GM18909 (cell line): ENCODE measurements at regions not wholly inside any gene's neighbourhood (a gene's known extent, or its start where the extent isn't known, plus 50 kb on each side); places are given as distances from the start of the nearest gene placed in this dataset.

Experiments
- ATAC-seq: cut with Tn5 transposase; IDR thresholded peaks from one replicate; pipeline ENCODE4 v1.9.1; 2021; ENCODE audit warnings: mild to moderate bottlenecking; ENCODE audit not compliant: unreplicated experiment, poor library complexity

GRCh38 chr22:27487600-27488452 is 313.7 kb downstream of the MN1 start:
- no peak for ATAC-seq

DNA sequence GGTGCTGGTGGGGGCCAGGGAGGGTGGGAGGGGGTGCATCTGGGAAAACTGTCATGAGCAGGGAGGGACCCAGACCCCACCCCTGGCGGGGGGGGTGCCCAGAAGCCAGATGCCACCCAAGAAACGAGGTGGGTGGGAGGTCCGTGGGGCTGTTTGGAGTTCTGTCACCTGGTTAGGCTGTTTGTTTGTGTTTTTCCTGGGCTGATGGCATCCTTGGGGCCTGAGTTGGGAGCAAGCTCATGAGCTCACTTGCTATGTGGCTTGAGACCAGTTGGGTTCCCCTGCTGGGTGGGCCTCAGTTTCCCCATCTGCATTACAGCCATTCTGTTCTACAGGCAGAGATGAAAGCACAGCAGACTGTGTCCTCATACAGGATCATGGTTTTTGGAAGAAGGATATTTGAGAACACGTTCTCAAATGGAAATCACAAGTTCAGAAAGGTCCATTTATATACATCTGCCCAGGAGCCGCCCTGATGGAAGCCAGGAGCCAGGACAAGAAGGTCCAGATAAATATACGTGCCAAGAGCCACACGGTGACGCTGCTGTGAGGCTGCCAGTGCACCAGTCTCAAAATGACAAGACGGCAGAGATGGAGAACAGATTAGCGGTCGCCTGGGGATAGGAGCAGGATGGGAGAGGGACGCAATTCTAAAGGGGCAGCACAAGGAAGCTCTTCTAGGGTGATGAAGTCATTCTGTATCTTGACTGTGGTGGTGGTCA is 312.9 kb downstream of the MN1 start:
- no peak for ATAC-seq

GRCh38 chr22:27489178-27489675 is 312.3 kb downstream of the MN1 start:
- ATAC-seq = no peak

DNA sequence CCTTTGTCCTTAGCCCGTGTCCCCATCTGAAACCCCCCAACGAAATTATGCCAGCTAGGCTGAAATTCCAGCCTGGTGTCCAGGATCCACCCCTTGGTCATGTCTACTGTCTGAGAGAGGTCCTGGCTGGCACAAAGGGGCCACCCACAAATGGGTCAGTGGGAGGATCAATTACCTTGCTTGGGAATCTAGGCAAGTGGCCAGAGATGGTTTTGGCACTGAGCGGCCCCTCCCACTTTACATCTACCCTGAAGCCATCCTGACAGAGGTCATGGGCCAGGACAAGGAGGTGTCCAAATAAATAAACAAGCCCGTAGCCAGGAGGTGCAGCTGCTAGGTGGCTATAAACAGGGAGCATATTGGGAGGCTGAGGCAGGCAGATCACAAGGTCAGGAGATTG is 311.5 kb downstream of the MN1 start:
- ATAC-seq = no peak

DNA sequence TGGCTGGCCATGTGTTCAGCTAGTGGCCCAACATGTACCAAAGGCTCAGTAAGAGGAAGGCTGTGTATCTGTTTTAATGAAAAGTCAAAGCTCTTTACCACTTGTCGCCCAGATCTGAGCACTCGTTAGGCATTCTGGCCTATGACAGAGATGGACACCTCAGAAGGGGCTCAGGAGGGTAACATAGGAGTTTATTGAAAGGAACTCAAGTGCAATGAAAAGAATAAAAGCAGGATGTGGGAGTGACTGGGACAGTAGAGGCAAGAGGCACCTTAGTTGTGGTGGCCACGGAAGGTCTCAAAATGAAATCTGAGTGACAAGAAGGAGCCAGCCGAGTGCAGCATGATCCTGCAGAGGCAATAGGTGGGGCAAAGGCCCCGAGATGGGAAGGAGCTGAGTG is 309.7 kb downstream of the MN1 start:
- no peak for ATAC-seq

GRCh38 chr22:27492566-27493201 is 308.9 kb downstream of the MN1 start:
- ATAC-seq = no peak

DNA sequence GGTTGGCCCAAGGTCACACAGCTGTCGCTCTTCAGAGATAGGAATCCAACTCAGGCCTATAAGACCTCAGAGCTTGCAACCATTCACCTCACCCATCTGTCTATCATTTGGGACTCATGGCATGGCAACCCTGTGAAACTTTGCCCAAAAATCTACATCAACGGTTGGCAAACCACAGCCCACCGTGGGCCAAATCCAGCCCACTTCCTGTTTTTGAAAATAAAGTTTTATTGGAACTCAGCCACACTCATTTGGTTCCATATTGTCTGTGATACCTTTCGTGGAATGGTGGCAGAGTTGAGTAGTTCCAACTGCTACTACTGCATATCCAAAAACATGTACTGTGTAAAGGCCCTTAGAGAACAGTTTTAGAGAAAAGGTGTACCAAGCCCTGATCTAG is 307.8 kb downstream of the MN1 start:
- no peak for ATAC-seq

DNA sequence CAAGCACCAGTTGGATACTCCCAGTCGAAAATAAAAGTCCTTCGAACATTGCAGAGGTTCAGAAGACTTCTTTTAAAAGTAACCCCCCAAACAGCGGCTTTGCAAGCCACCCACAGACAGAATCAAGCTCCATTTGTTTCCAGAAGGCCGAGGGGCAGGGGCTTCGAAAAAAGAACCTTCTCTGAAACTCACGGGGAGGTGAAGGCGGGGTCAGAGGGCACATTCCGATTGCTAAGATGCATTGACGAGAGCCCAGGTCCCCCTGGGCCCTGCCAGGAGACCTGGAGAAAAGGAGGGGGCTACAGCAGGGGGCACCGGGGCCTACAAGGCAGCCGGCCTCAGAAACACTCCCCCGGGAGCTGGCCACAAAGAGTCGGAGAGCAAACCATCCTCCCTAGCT is 306.8 kb downstream of the MN1 start:
- ATAC-seq = no peak

- no peak for ATAC-seq
These were observed 306.2 kb downstream of the MN1 start for GRCh38 chr22:27495325-27495724.

DNA sequence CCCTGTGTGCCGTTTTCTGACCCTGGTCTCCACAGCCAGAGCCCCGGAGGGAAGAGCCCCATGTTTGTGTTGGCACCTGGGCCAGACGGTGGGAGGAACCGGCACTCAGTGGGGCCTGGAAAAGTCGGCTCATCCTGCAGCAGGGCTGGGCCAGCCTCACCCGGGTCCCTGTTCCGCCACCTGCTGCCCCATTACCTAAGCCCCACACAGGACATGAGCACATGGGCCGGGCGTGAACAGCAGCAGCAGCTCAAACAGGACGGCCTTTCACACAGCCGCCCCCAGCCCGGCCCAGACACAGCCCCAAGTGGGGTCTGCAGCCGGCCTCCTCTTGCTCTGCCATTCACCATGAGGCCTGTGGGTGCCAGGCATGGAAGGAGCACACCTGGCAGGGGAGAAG is 302.4 kb downstream of the MN1 start:
- no peak for ATAC-seq

- no peak for ATAC-seq
These were observed 300.2 kb downstream of the MN1 start for GRCh38 chr22:27501191-27501936.

DNA sequence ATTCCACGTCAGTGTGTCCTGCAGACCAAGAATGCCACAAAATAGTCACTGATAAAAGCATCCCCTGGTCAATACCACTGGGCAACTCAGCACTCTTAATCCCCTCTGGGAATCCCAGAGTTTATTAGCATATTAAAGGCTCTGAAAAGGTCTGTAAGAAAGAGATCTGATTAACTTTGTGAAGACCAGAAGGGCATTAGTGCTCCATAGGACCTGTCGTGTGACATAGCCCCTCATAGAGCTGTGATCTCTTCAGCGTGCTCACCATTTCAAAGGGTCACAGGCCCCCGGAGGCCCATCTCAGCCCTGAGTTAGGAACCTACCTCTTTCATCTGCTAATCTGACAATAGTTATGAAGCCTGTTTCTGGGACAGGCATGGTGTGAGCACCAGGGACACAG is 299.2 kb downstream of the MN1 start:
- ATAC-seq = no peak

- ATAC-seq = no peak
These were observed 296.9 kb downstream of the MN1 start for GRCh38 chr22:27504360-27505253.

DNA sequence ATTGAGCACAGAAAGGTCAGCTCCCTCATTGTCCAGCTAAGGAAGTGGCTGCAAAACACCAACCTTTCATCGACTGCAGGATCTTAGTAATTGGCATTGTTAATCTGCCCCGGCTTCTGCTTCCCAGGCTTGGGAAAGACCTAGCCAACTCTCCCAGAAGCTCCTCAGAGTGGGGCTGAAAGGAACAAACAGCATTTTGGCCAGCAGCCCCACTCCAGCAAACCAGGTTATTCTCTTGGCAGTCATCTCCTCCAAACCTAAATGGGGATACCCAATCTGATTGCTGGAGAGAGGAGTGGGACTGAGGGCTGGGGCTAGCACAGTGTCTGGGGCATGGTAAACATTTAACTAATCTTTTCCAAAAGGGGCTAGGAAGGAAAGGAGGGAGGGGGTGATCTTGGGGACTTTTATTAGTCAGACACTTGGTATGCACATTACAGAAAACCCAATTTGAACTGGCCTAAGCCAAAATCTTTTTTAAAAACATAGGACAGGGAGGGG is 294.4 kb downstream of the MN1 start:
- no peak for ATAC-seq

- no peak for ATAC-seq
These were observed 293.5 kb downstream of the MN1 start for GRCh38 chr22:27507935-27508526.

GRCh38 chr22:27509132-27509920 is 292.2 kb downstream of the MN1 start:
- no peak for ATAC-seq

DNA sequence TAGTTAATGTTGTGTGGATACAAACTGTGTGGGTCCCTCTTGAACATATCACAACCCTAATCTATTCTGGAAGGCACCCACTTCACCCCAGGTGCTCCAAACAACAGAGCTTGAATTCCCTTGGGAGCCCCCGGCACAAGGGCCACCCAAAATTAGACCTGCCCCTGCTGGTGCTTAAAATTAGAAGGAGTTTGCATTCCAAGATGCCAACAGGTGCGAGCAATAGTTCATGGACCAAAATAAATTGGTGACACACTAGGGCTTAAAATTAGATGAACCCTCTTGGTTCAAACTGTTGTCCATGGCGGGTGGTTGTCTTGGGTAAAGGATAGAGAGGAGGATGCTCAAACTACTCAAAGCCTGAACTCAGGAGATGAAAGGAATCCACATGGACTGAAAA is 291.5 kb downstream of the MN1 start:
- no peak for ATAC-seq

DNA sequence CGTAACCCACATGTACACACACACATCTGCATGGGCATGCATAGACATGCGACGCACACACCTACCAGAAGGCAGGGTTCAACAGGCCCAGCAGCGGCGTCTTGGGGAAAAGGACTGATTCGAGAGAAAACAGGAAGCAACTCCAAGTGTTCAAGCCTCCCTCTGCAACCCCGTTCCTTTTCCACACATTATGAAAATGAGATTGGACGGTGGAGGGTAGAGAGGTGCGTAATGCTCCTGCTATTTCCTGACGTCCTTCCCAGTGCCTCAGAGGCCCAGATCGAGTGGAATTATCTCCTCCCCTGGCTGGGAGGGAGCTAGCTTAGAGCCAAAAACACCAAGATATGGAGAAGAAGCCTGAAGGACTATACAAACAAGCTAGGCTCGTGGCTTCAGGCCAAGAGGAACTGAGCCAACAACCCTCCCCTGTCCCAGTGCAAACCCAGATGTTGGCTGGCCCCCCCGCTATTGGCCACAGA is 289.2 kb downstream of the MN1 start:
- ATAC-seq = no peak
